GM23338 (cell line): ENCODE measurements at regions not wholly inside any gene's neighbourhood (a gene's known extent, or its start where the extent isn't known, plus 50 kb on each side); places are given as distances from the start of the nearest gene placed in this dataset.

Source experiments
- ATAC-seq: fragments of 200-7000 bp; cut with Tn5 transposase; 3 replicates; pipeline ENCODE4 v1.9.1; 2020
- DNase-seq: peaks from one replicate; pipeline ENCODE4 v3.0.0-alpha.2; 2015; ENCODE audit warnings: low spot score
- H2AFZ ChIP-seq: fragments of 200-600 bp; sonication (generic); 2 replicates; pipeline ENCODE4 v1.8.0; 2016; ENCODE audit warnings: antibody characterized with exemption, mild to moderate bottlenecking, moderate library complexity
- H3F3A ChIP-seq: fragments of 200-600 bp; sonication (generic); replicated peaks from 2 replicates; pipeline ENCODE4 v1.8.0; 2017; ENCODE audit warnings: antibody characterized with exemption, mixed run types, low read depth
- H3K27ac ChIP-seq: fragments of 200-600 bp; sonication (generic); 2 replicates; pipeline ENCODE4 v1.6.1; 2016; ENCODE audit warnings: low read depth
- H3K27me3 ChIP-seq: fragments of 200-600 bp; sonication (generic); 2 replicates; pipeline ENCODE4 v1.8.0; 2016; ENCODE audit warnings: mild to moderate bottlenecking, mixed run types, moderate library complexity; ENCODE audit not compliant: insufficient read depth
- H3K36me3 ChIP-seq: fragments of 200-600 bp; sonication (generic); 2 replicates; pipeline ENCODE4 v1.8.0; 2016; ENCODE audit warnings: mild to moderate bottlenecking; ENCODE audit not compliant: insufficient read depth
- H3K4me1 ChIP-seq: fragments of 200-600 bp; sonication (generic); 2 replicates; pipeline ENCODE4 v1.8.0; 2016; ENCODE audit warnings: mild to moderate bottlenecking, moderate library complexity; ENCODE audit not compliant: insufficient read depth
- H3K4me2 ChIP-seq: fragments of 200-600 bp; sonication (generic); 2 replicates; pipeline ENCODE4 v1.7.1; 2017; ENCODE audit warnings: mixed run types
- H3K4me3 ChIP-seq: fragments of 200-600 bp; sonication (generic); 2 replicates; pipeline ENCODE4 v1.6.1; 2016; ENCODE audit warnings: mixed run types
- H3K79me2 ChIP-seq: fragments of 200-600 bp; sonication (generic); replicated peaks from 2 replicates; pipeline ENCODE4 v1.8.0; 2017; ENCODE audit warnings: mild to moderate bottlenecking; ENCODE audit not compliant: insufficient read depth
- H3K9me2 ChIP-seq: fragments of 200-600 bp; sonication (generic); 2 replicates; pipeline ENCODE4 v1.8.0; 2017; ENCODE audit not compliant: insufficient read depth
- H4K20me1 ChIP-seq: fragments of 200-600 bp; sonication (generic); replicated peaks from 2 replicates; pipeline ENCODE4 v1.8.0; 2017; ENCODE audit warnings: mild to moderate bottlenecking; ENCODE audit not compliant: insufficient read depth
- H3K27ac Mint-ChIP-seq: 2 replicates; pipeline ENCODE4 v1.8.0; 2020; ENCODE audit warnings: inconsistent platforms, mild to moderate bottlenecking, moderate library complexity, mixed read lengths
- H3K27me3 Mint-ChIP-seq: 3 replicates; pipeline ENCODE4 v1.8.0; 2022; ENCODE audit warnings: low read depth, mild to moderate bottlenecking, moderate library complexity, mixed read lengths, inconsistent platforms; ENCODE audit not compliant: insufficient read depth, poor library complexity
- H3K36me3 Mint-ChIP-seq: 3 replicates; pipeline ENCODE4 v1.8.0; 2021; ENCODE audit warnings: low read depth, mild to moderate bottlenecking, inconsistent platforms, moderate library complexity, mixed read lengths
- H3K4me1 Mint-ChIP-seq: 3 replicates; pipeline ENCODE4 v1.8.0; 2020; ENCODE audit warnings: mild to moderate bottlenecking, inconsistent platforms, mixed read lengths
- H3K4me3 Mint-ChIP-seq: 3 replicates; pipeline ENCODE4 v1.8.0; 2021; ENCODE audit warnings: moderate library complexity, mild to moderate bottlenecking, inconsistent platforms, mixed read lengths
- H3K9me3 Mint-ChIP-seq: 3 replicates; pipeline ENCODE4 v1.8.0; 2020; ENCODE audit warnings: moderate library complexity, mild to moderate bottlenecking, inconsistent platforms, mixed read lengths
- CREB1 ChIP-seq: fragments of 250-450 bp; sonication (Bioruptor Pico); IDR thresholded peaks from 2 replicates; pipeline ENCODE4 v1.5.0; 2020; ENCODE audit warnings: low read depth, mild to moderate bottlenecking, moderate library complexity
- CTCF ChIP-seq, 2 experiments: fragments of 200-600 bp in 1 of 2; sonication (generic) in 1 of 2; conservative IDR thresholded peaks; 2 replicates each; pipeline versions ENCODE4 v1.5.1 to v1.6.1; 2016 to 2017; ENCODE audit warnings: antibody characterized with exemption in 2 of 2, low read depth in 2 of 2, mild to moderate bottlenecking in 2 of 2, moderate library complexity in 1 of 2
- ETS1 ChIP-seq: IDR thresholded peaks from 2 replicates; pipeline ENCODE4 v1.6.1; 2016; ENCODE audit warnings: antibody characterized with exemption
- EZH2 ChIP-seq: fragments of 200-600 bp; sonication (generic); IDR thresholded peaks from one replicate; pipeline ENCODE4 v1.8.0; 2017; ENCODE audit warnings: antibody characterized with exemption, mild to moderate bottlenecking, low read depth; ENCODE audit not compliant: unreplicated experiment
- EZH2phosphoT487 ChIP-seq: fragments of 200-600 bp; sonication (generic); IDR thresholded peaks from one replicate; pipeline ENCODE4 v1.8.1; 2018; ENCODE audit warnings: antibody characterized with exemption; ENCODE audit not compliant: unreplicated experiment
- JUNB ChIP-seq: IDR thresholded peaks from one replicate; pipeline ENCODE4 v1.6.1; 2016; ENCODE audit warnings: antibody characterized with exemption; ENCODE audit not compliant: unreplicated experiment
- NANOG ChIP-seq: IDR thresholded peaks from 2 replicates; pipeline ENCODE4 v1.6.1; 2016; ENCODE audit warnings: antibody characterized with exemption, borderline replicate concordance
- POLR2AphosphoS5 ChIP-seq: IDR thresholded peaks from 2 replicates; pipeline ENCODE4 v1.6.1; 2016; ENCODE audit warnings: antibody characterized with exemption, low read depth
- REST ChIP-seq: IDR thresholded peaks from one replicate; pipeline ENCODE4 v1.6.1; 2018; ENCODE audit warnings: antibody characterized with exemption; ENCODE audit not compliant: unreplicated experiment
- STAT1 ChIP-seq: IDR thresholded peaks from one replicate; pipeline ENCODE4 v1.6.1; 2016; ENCODE audit warnings: antibody characterized with exemption; ENCODE audit not compliant: unreplicated experiment
- ZNF114 ChIP-seq: fragments of 250-450 bp; sonication (Bioruptor Pico); IDR thresholded peaks from 2 replicates; pipeline ENCODE4 v1.5.0; 2020; ENCODE audit warnings: mild to moderate bottlenecking, moderate library complexity
- ZNF331 ChIP-seq: fragments of 250-450 bp; sonication (Bioruptor Pico); IDR thresholded peaks from 2 replicates; pipeline ENCODE4 v1.5.0; 2020; ENCODE audit warnings: low read depth, mild to moderate bottlenecking, moderate library complexity
- ZNF462 ChIP-seq: fragments of 250-450 bp; sonication (Bioruptor Pico); IDR thresholded peaks from 2 replicates; pipeline ENCODE4 v1.5.0; 2020; ENCODE audit warnings: mild to moderate bottlenecking, moderate library complexity

GRCh38 chr14:89489761-89490437 is 72.9 kb upstream of the FOXN3 start:
- TF ChIP-seq EZH2 = no peak
- TF ChIP-seq NANOG = no peak
- no peak for TF ChIP-seq ZNF114 (CRISPR knock-in tag)
- no peak for TF ChIP-seq POLR2AphosphoS5
- no peak for TF ChIP-seq CREB1
- no peak for TF ChIP-seq JUNB
- no peak for TF ChIP-seq REST
- TF ChIP-seq ZNF462 (CRISPR knock-in tag) = no peak
- no peak for TF ChIP-seq ETS1
- TF ChIP-seq EZH2phosphoT487 = no peak
- no peak for TF ChIP-seq CTCF (conservative IDR thresholded peaks at IDR 0.05; ENCODE audit: low read depth in 2 of 2)
- TF ChIP-seq STAT1 = no peak
- TF ChIP-seq ZNF331 = no peak
- no peak overlapping the region; the same call in 1 of the 2 replicates for H3K27ac Mint-ChIP-seq

More at GRCh38 chr14:89489761-89490437, 72.9 kb upstream of the FOXN3 start:
- Histone ChIP-seq H3K4me1 (peaks cover 51% of the 10 kb centered on the region), H4K20me1 (peaks cover 5% of the 10 kb centered on the region), H3F3A (peaks cover 4% of the 10 kb centered on the region; the same call in 1 of the 2 replicates), H2AFZ (no peak overlapping the region), H3K79me2 (peaks cover 89% of the 10 kb centered on the region), H3K4me3 (no peak overlapping the region), H3K27ac (no peak overlapping the region), H3K9me2 (0 out of 2 replicates have a peak, but pooled peaks cover 2% of the 10 kb centered on the region), H3K4me2 (no peak overlapping the region; the same call in 1 of the 2 replicates), H3K27me3 (no peaks in the 10 kb centered on the region), H3K36me3 (no peaks in the 10 kb centered on the region)
- no peak; the same call in 2 of the 3 replicates for ATAC-seq
- Mint-ChIP-seq H3K9me3 (no peaks in the 10 kb centered on the region), H3K4me3 (no peak overlapping the region), H3K36me3 (peaks cover 14% of the 10 kb centered on the region), H3K4me1 (peaks cover 74% of the 10 kb centered on the region), H3K27me3 (peaks cover 9% of the 10 kb centered on the region)
- DNase-seq = no peak
